ENCODE measurements at regions not wholly inside any gene's neighbourhood (a gene's known extent, or its start where the extent isn't known, plus 50 kb on each side); places are given as distances from the start of the nearest gene placed in this dataset.

DNA sequence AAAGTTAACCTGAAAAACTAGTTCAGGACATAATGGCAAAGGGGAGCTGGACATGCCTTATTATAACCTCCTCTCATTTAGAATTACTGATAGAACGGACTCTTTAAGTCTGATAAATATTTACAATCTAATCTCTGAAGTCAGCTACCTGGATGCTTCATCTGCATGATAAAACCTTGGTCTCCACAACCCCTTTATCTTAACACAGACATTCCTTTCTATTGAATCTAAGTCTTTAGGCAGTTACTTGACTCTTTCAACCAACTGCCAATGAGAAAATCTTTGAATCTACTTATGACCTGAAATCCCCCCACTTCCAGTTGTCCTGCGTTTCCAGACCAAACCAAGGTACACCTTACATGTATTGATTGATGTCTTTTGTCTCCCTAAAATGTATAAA is 191.2 kb upstream of the LRRTM4 start:
- H3K9me1 ChIP-seq (ENCODE audit: insufficient read depth, low read length), result no peaks in the 10 kb centered on the region
- no peak overlapping the region for H3K56ac ChIP-seq (ENCODE audit: extremely low read depth, insufficient read depth, low read length)
- no peak overlapping the region for H2AFZ ChIP-seq (replicated peaks; ENCODE audit: low read length, poor library complexity)
- H4K20me1 ChIP-seq (ENCODE audit: insufficient read depth, low read length), result no peaks in the 10 kb centered on the region
- BruUV-seq (replicated peaks), result no TSS peak
- no peaks in the 10 kb centered on the region for H3K27me3 ChIP-seq (ENCODE audit: control insufficient read depth, insufficient read depth, low read length)
- H3K4me1 ChIP-seq (ENCODE audit: control insufficient read depth, insufficient read depth, low read length), result no peaks in the 10 kb centered on the region
- no peak overlapping the region for H4K8ac ChIP-seq (ENCODE audit: low read depth in 2 of 2, low read length in 2 of 2)
- intact Hi-C loops (cut with micrococcal nuclease), result no loop called here
- dilution Hi-C loops (cut with HindIII; ENCODE audit: low sequenced_read_pairs, unreplicated experiment), result no loop called here
- in situ Hi-C loops (cut with MboI; ENCODE audit: low sequenced_read_pairs), result no loop called here
- H3K4ac ChIP-seq (ENCODE audit: low read depth, low read length), result no peak overlapping the region
- ChIA-PET POLR2A (ENCODE audit: unreplicated experiment) (no interaction called here), CTCF (no interaction called here)
- no peak overlapping the region for H2AK5ac ChIP-seq (ENCODE audit: low read depth, low read length)
- no peak for ATAC-seq (ENCODE audit: low read depth)
- no peak overlapping the region for H3K14ac ChIP-seq (replicated peaks; ENCODE audit: low read depth, low read length)
- no peak overlapping the region for H3K27ac ChIP-seq (ENCODE audit: insufficient read depth, low read length)
- WGBS, 2 experiments (ENCODE audit: extremely low coverage in 2 of 2, insufficient read length in 1 of 2), result no CpG with 5 or more reads among the region's 2 CpGs
- H3K18ac ChIP-seq (ENCODE audit: low read depth, low read length), result no peak overlapping the region
- no peak overlapping the region for H2AK9ac ChIP-seq (replicated peaks; ENCODE audit: low read depth, low read length, poor library complexity)
- no peak overlapping the region for H3K23ac ChIP-seq (ENCODE audit: low read depth, low read length)
- H3K9ac ChIP-seq (ENCODE audit: low read depth, low read length), result no peak overlapping the region
- no peak overlapping the region for H4K5ac ChIP-seq (ENCODE audit: low read depth, low read length)
- H2BK15ac ChIP-seq (ENCODE audit: low read depth, low read length), result no peak overlapping the region
- TF ChIP-seq RFX5 (IDR thresholded peaks at IDR 0.05; ENCODE audit: low read depth, low read length) (no peak), CHD1 (IDR thresholded peaks at IDR 0.05; ENCODE audit: low read depth, low read length) (no peak), MXI1 (IDR thresholded peaks at IDR 0.05; ENCODE audit: borderline replicate concordance, low read depth, low read length) (no peak), CEBPB (IDR thresholded peaks at IDR 0.05; ENCODE audit: low read depth, low read length) (no peak), FOS (IDR thresholded peaks at IDR 0.05; ENCODE audit: low read depth, low read length) (no peak), SMC3 (IDR thresholded peaks at IDR 0.05; ENCODE audit: low read depth, low read length) (no peak), POLR2A (IDR thresholded peaks at IDR 0.05; ENCODE audit: low read depth, low read length) (no peak), MAZ (IDR thresholded peaks at IDR 0.05; ENCODE audit: borderline replicate concordance, low read depth, low read length) (no peak), RAD21 (IDR thresholded peaks at IDR 0.05; ENCODE audit: low read length) (no peak), BHLHE40 (IDR thresholded peaks at IDR 0.05; ENCODE audit: low read depth, low read length) (no peak), RCOR1 (IDR thresholded peaks at IDR 0.05; ENCODE audit: insufficient replicate concordance, low read length) (no peak), MAFK (IDR thresholded peaks at IDR 0.05; ENCODE audit: low read depth, low read length) (no peak)
- TF ChIP-seq, protein P1, sequence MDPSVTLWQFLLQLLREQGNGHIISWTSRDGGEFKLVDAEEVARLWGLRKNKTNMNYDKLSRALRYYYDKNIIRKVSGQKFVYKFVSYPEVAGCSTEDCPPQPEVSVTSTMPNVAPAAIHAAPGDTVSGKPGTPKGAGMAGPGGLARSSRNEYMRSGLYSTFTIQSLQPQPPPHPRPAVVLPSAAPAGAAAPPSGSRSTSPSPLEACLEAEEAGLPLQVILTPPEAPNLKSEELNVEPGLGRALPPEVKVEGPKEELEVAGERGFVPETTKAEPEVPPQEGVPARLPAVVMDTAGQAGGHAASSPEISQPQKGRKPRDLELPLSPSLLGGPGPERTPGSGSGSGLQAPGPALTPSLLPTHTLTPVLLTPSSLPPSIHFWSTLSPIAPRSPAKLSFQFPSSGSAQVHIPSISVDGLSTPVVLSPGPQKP (IDR thresholded peaks at IDR 0.05; ENCODE audit: borderline replicate concordance, low read depth, low read length), result no peak
- TF ChIP-seq, protein P2, sequence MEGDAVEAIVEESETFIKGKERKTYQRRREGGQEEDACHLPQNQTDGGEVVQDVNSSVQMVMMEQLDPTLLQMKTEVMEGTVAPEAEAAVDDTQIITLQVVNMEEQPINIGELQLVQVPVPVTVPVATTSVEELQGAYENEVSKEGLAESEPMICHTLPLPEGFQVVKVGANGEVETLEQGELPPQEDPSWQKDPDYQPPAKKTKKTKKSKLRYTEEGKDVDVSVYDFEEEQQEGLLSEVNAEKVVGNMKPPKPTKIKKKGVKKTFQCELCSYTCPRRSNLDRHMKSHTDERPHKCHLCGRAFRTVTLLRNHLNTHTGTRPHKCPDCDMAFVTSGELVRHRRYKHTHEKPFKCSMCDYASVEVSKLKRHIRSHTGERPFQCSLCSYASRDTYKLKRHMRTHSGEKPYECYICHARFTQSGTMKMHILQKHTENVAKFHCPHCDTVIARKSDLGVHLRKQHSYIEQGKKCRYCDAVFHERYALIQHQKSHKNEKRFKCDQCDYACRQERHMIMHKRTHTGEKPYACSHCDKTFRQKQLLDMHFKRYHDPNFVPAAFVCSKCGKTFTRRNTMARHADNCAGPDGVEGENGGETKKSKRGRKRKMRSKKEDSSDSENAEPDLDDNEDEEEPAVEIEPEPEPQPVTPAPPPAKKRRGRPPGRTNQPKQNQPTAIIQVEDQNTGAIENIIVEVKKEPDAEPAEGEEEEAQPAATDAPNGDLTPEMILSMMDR (conservative IDR thresholded peaks at IDR 0.05; ENCODE audit: low read depth, low read length), result no peak
- TF ChIP-seq, protein P3, sequence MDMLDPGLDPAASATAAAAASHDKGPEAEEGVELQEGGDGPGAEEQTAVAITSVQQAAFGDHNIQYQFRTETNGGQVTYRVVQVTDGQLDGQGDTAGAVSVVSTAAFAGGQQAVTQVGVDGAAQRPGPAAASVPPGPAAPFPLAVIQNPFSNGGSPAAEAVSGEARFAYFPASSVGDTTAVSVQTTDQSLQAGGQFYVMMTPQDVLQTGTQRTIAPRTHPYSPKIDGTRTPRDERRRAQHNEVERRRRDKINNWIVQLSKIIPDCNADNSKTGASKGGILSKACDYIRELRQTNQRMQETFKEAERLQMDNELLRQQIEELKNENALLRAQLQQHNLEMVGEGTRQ (IDR thresholded peaks at IDR 0.05; ENCODE audit: low read depth, low read length), result no peak
- H3K9me3 ChIP-seq (ENCODE audit: control insufficient read depth, insufficient read depth, low read length), result no peaks in the 10 kb centered on the region
- H2BK20ac ChIP-seq (ENCODE audit: low read depth, low read length), result no peak overlapping the region
- no peak overlapping the region for H2BK5ac ChIP-seq (ENCODE audit: low read depth, low read length, poor library complexity, severe bottlenecking)
- no peak for DNase-seq
- no peak overlapping the region for H3K4me2 ChIP-seq (ENCODE audit: low read depth, low read length)
- H3K79me1 ChIP-seq (ENCODE audit: low read depth in 1 of 2, low read length in 2 of 2), result no peaks in the 10 kb centered on the region
- H2BK120ac ChIP-seq (ENCODE audit: low read depth, low read length), result no peak overlapping the region
- H4K91ac ChIP-seq (ENCODE audit: insufficient read depth, low read depth, low read length), result no peak overlapping the region
- H3K4me3 ChIP-seq (ENCODE audit: insufficient read depth, low read depth, low read length), result no peak overlapping the region
- H3K36me3 ChIP-seq (ENCODE audit: control insufficient read depth, insufficient read depth, low read length), result no peaks in the 10 kb centered on the region

Measured in IMR-90 (cell line).